Neuronal stem cell (in vitro differentiated cells): ENCODE measurements at regions not wholly inside any gene's neighbourhood (a gene's known extent, or its start where the extent isn't known, plus 50 kb on each side); places are given as distances from the start of the nearest gene placed in this dataset.

Source experiments
- DNase-seq: peaks from one replicate; pipeline ENCODE4 v3.0.0-alpha.2; 2013; ENCODE audit warnings: low spot score
- H2AFZ ChIP-seq: one replicate; pipeline ENCODE4 v1.6.1; 2013; ENCODE audit warnings: mild to moderate bottlenecking, low read length, inconsistent platforms
- H2AK5ac ChIP-seq: 2 replicates; pipeline ENCODE4 v1.6.1; 2013; ENCODE audit warnings: low read depth, mild to moderate bottlenecking, inconsistent platforms, low read length, moderate library complexity, mixed read lengths
- H2BK120ac ChIP-seq: 2 replicates; pipeline ENCODE4 v1.6.1; 2013; ENCODE audit warnings: low read depth, mild to moderate bottlenecking, inconsistent platforms, low read length, moderate library complexity, mixed read lengths
- H2BK12ac ChIP-seq: one replicate; pipeline ENCODE4 v1.6.1; 2013; ENCODE audit warnings: low read length, inconsistent platforms
- H2BK15ac ChIP-seq: 2 replicates; pipeline ENCODE4 v1.6.1; 2013; ENCODE audit warnings: mild to moderate bottlenecking, low read length, inconsistent platforms, mixed read lengths
- H2BK5ac ChIP-seq: one replicate; pipeline ENCODE4 v1.6.1; 2013; ENCODE audit warnings: inconsistent platforms, mild to moderate bottlenecking, low read length, moderate library complexity
- H3K14ac ChIP-seq: one replicate; pipeline ENCODE4 v1.6.1; 2013; ENCODE audit warnings: low read length, inconsistent platforms
- H3K18ac ChIP-seq: 2 replicates; pipeline ENCODE4 v1.6.1; 2013; ENCODE audit warnings: low read length, inconsistent platforms
- H3K23ac ChIP-seq: 2 replicates; pipeline ENCODE4 v1.6.1; 2013; ENCODE audit warnings: low read depth, mild to moderate bottlenecking, mixed read lengths, low read length, inconsistent platforms; ENCODE audit not compliant: poor library complexity
- H3K27ac ChIP-seq: replicated peaks from 3 replicates; pipeline ENCODE4 v1.5.1; 2013; ENCODE audit warnings: low read length, inconsistent platforms
- H3K27me3 ChIP-seq, 3 experiments: 2 replicates each; pipeline ENCODE4 v1.6.1; 2013; ENCODE audit warnings: low read length in 3 of 3, mild to moderate bottlenecking in 2 of 3, inconsistent platforms in 1 of 3, low read depth in 1 of 3, mixed read lengths in 1 of 3, moderate library complexity in 1 of 3; ENCODE audit not compliant: control insufficient read depth in 3 of 3, insufficient read depth in 3 of 3
- H3K36me3 ChIP-seq, 2 donors: replicated peaks in 1 of 2; 2 replicates each; pipeline ENCODE4 v1.6.1; 2013; ENCODE audit warnings: low read length in 2 of 2; ENCODE audit not compliant: control insufficient read depth in 2 of 2, insufficient read depth in 2 of 2
- H3K4ac ChIP-seq: 2 replicates; pipeline ENCODE4 v1.6.1; 2013; ENCODE audit warnings: inconsistent platforms, mild to moderate bottlenecking, low read length, moderate library complexity
- H3K4me1 ChIP-seq, 2 donors: 1 replicate in 1 of 2; 2 replicates in 1 of 2; pipeline ENCODE4 v1.6.1; 2013; ENCODE audit warnings: low read length in 2 of 2, low read depth in 1 of 2; ENCODE audit not compliant: control insufficient read depth in 2 of 2, insufficient read depth in 1 of 2
- H3K4me2 ChIP-seq: one replicate; pipeline ENCODE4 v1.6.1; 2013; ENCODE audit warnings: mild to moderate bottlenecking, low read length, inconsistent platforms; ENCODE audit not compliant: insufficient read depth, poor library complexity, severe bottlenecking
- H3K4me3 ChIP-seq, 2 donors: 2 replicates each; pipeline ENCODE4 v1.5.1; 2013; ENCODE audit warnings: low read length in 2 of 2, mild to moderate bottlenecking in 2 of 2, inconsistent platforms in 1 of 2, moderate library complexity in 1 of 2
- H3K79me1 ChIP-seq: one replicate; pipeline ENCODE4 v1.6.1; 2013; ENCODE audit warnings: low read depth, mild to moderate bottlenecking, inconsistent platforms, low read length, moderate library complexity
- H3K9ac ChIP-seq: one replicate; pipeline ENCODE4 v1.6.1; 2013; ENCODE audit warnings: mild to moderate bottlenecking, low read depth, low read length, inconsistent platforms; ENCODE audit not compliant: poor library complexity
- H3K9me3 ChIP-seq, 2 donors: replicated peaks in 1 of 2; 2 replicates each; pipeline versions ENCODE3 to v1.6.1; 2013; ENCODE audit warnings: low read length in 2 of 2, mild to moderate bottlenecking in 2 of 2, inconsistent platforms in 1 of 2, low read depth in 1 of 2, mixed read lengths in 1 of 2, moderate library complexity in 1 of 2; ENCODE audit not compliant: control insufficient read depth in 2 of 2, insufficient read depth in 1 of 2
- H4K8ac ChIP-seq: one replicate; pipeline ENCODE4 v1.6.1; 2013; ENCODE audit warnings: low read depth, mild to moderate bottlenecking, inconsistent platforms, low read length, moderate library complexity
- H4K91ac ChIP-seq: one replicate; pipeline ENCODE4 v1.6.1; 2013; ENCODE audit warnings: low read length, low read depth, mild to moderate bottlenecking, inconsistent platforms; ENCODE audit not compliant: poor library complexity
- WGBS, 2 donors: extraction: QIAGEN DNeasy Blood & Tissue Kit; methylation state at CpG; one replicate each; pipeline ENCODE4 v1.1.7; 2013; ENCODE audit warnings: missing lambda C conversion rate in 2 of 2, mixed read lengths in 1 of 2; ENCODE audit not compliant: insufficient read length in 2 of 2, insufficient replicate concordance in 1 of 2; ENCODE audit errors: extremely low coverage in 2 of 2; 5-methylcytosine and 5-hydroxymethylcytosine counted together

DNA sequence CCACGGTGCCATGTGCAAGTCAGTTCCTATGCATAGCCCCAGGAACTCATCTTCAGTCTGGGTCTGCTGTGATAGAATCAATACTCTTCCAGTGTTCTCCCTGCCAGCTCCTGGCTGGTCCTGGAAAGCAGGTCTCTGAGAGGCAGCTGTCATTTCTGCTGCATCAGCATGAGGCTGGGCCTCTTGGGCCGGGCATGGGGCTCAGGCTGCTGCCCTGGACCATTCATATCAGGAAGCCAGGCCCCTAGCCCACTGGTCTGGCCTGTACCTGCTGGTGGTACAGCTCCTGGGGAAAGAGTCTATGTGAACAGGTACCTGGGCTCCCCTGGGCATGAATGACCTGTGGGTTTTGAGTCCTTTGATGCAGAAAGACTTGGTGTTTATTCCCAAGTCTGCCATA is 173.6 kb upstream of the CSF3R start:
- H2BK120ac ChIP-seq, result no peak overlapping the region
- no peak overlapping the region for H4K91ac ChIP-seq
- peaks cover 0 to 6% of the 10 kb centered on the region in 2 donors for H3K4me1 ChIP-seq
- WGBS, 2 donors, result no CpG with 5 or more reads among the region's 2 CpGs
- H2BK15ac ChIP-seq, result no peak overlapping the region
- H3K36me3 ChIP-seq, result no peaks in the 10 kb centered on the region
- no peak overlapping the region for H3K27ac ChIP-seq
- no peak for DNase-seq
- no peak overlapping the region for H2AFZ ChIP-seq
- peak overlapping the region; percentile 23 for H3K18ac ChIP-seq
- no peak overlapping the region for H3K14ac ChIP-seq
- no peak overlapping the region for H3K9ac ChIP-seq
- H3K27me3 ChIP-seq, result no peaks in the 10 kb centered on the region
- H3K4me3 ChIP-seq, result no peak overlapping the region
- H2BK12ac ChIP-seq, result no peak overlapping the region
- peak overlapping the region; percentile 10 for H2AK5ac ChIP-seq
- H4K8ac ChIP-seq, result no peak overlapping the region
- H3K79me1 ChIP-seq, result no peaks in the 10 kb centered on the region
- H2BK5ac ChIP-seq, result no peak overlapping the region
- no peak overlapping the region for H3K4me2 ChIP-seq
- no peak overlapping the region for H3K4ac ChIP-seq
- H3K9me3 ChIP-seq, result no peaks in the 10 kb centered on the region
- H3K23ac ChIP-seq, result no peak overlapping the region

DNA sequence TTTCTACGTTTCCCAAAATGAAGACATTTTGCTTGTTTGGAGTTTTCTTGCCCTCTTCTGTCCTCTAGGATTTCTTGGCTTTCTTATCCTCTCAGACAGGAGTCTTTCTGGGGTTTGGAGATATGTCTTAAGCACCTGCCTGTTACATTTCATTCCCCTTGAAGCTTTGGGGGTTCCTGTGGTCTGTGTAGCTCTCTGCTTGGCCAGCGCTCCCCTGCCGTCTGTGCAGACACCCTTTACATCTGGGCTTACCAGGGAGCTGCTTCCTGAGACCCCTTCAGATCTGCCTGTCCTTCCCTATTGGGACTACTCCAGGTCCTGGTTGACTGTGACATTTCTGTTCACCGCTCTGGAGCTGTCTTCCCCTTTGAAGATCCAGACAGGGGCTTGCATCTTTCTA is 171.9 kb upstream of the CSF3R start:
- Histone ChIP-seq H3K14ac (no peak overlapping the region), H3K36me3 (no peaks in the 10 kb centered on the region), H2BK15ac (no peak overlapping the region), H2AFZ (no peak overlapping the region), H2BK120ac (no peak overlapping the region), H3K23ac (no peak overlapping the region), H3K4me2 (no peak overlapping the region), H4K91ac (no peak overlapping the region), H3K4ac (no peak overlapping the region), H3K27ac (no peak overlapping the region), H3K9me3 (no peaks in the 10 kb centered on the region), H3K9ac (no peak overlapping the region), H4K8ac (no peak overlapping the region), H3K27me3 (no peaks in the 10 kb centered on the region), H2BK12ac (no peak overlapping the region), H3K79me1 (no peaks in the 10 kb centered on the region), H3K18ac (no peak overlapping the region), H2BK5ac (no peak overlapping the region), H3K4me1 (peaks cover 0 to 6% of the 10 kb centered on the region in 2 donors), H3K4me3 (no peak overlapping the region), H2AK5ac (peak overlapping the region; percentile 15)
- no CpG with 5 or more reads among the region's 4 CpGs for WGBS, 2 donors
- DNase-seq, result no peak

DNA sequence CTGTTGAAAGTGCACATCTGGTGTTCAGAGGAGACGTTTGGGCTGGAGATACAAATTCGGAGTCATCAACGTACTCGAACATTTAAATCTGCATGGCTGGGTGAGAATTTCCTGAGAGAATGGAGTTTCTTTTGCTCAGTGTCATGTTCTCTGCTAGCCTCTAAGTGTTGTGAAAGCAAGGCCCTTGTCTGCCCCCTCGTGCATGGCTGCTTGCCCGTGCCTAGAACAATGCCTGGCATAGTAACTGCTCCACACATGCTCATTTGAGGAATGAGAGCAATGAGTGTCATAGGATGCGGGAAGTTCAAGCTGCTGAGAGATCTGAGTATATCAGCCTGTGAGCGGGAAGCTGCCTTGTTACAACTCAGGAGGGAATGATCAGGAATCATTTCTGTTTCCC is 171.1 kb upstream of the CSF3R start:
- Histone ChIP-seq H3K23ac (no peak overlapping the region), H3K4me3 (no peak overlapping the region), H4K91ac (no peak overlapping the region), H4K8ac (no peak overlapping the region), H3K4ac (no peak overlapping the region), H2BK12ac (no peak overlapping the region), H2BK120ac (no peak overlapping the region), H2BK15ac (no peak overlapping the region), H3K27ac (no peak overlapping the region), H3K27me3 (no peaks in the 10 kb centered on the region), H3K79me1 (no peaks in the 10 kb centered on the region), H3K9me3 (no peaks in the 10 kb centered on the region), H2AK5ac (no peak overlapping the region), H2BK5ac (no peak overlapping the region), H3K4me1 (peaks cover 0 to 6% of the 10 kb centered on the region in 2 donors), H3K36me3 (no peaks in the 10 kb centered on the region), H3K18ac (no peak overlapping the region), H3K9ac (no peak overlapping the region), H3K14ac (no peak overlapping the region), H2AFZ (no peak overlapping the region), H3K4me2 (no peak overlapping the region)
- WGBS, 2 donors, result no CpG with 5 or more reads among the region's 8 CpGs
- no peak for DNase-seq

GRCh38 chr1:36652586-36652985 is 169.9 kb upstream of the CSF3R start:
- no peak for DNase-seq
- Histone ChIP-seq H2BK15ac (no peak overlapping the region), H3K14ac (no peak overlapping the region), H2BK120ac (no peak overlapping the region), H3K18ac (peak overlapping the region; percentile 20), H2BK12ac (no peak overlapping the region), H3K23ac (no peak overlapping the region), H3K4me2 (no peak overlapping the region), H3K9me3 (no peaks in the 10 kb centered on the region), H2AK5ac (no peak overlapping the region), H3K9ac (no peak overlapping the region), H2BK5ac (no peak overlapping the region), H4K91ac (no peak overlapping the region), H3K79me1 (no peaks in the 10 kb centered on the region), H2AFZ (no peak overlapping the region), H4K8ac (no peak overlapping the region), H3K27ac (no peak overlapping the region), H3K27me3 (peaks cover 0 to 3% (median 0%) of the 10 kb centered on the region in 3 experiments), H3K36me3 (no peaks in the 10 kb centered on the region), H3K4me3 (no peak overlapping the region), H3K4me1 (peaks cover 0 to 6% of the 10 kb centered on the region in 2 donors), H3K4ac (no peak overlapping the region)
- no CpG with 5 or more reads among the region's 2 CpGs for WGBS, 2 donors
